Dermis microvascular lymphatic vessel endothelial cell (primary cell): ENCODE measurements at regions not wholly inside any gene's neighbourhood (a gene's known extent, or its start where the extent isn't known, plus 50 kb on each side); places are given as distances from the start of the nearest gene placed in this dataset.
"Not testable (repeated sequence)": the region's sequence is repeated elsewhere in the genome, so short reads cannot be mapped to it uniquely, and the experiment has no call there.

Source experiments
- DNase-seq, 2 donors: peaks; one replicate each; pipeline versions ENCODE4 v3.0.0 to v3.0.0-alpha.2; 2010; ENCODE audit warnings: low read depth in 2 of 2

- no peak for DNase-seq
These were observed 292.3 kb downstream of the CYRIA start for GRCh38 chr2:16373341-16373740.

GRCh38 chr2:16371751-16372150 is 293.9 kb downstream of the CYRIA start:
- no peak for DNase-seq

- no peak for DNase-seq
These were observed 296.7 kb downstream of the CYRIA start for GRCh38 chr2:16368951-16369350.

- DNase-seq = no peak
These were observed 297.3 kb downstream of the CYRIA start for GRCh38 chr2:16368328-16368727.

GRCh38 chr2:16365366-16365765 is 300.3 kb downstream of the CYRIA start:
- DNase-seq = no peak

- DNase-seq = no peak
These were observed 302.1 kb downstream of the CYRIA start for GRCh38 chr2:16363581-16363980.

- DNase-seq = no peak
These were observed 303.0 kb downstream of the CYRIA start for GRCh38 chr2:16362611-16363010.

- DNase-seq = no peak
These were observed 304.2 kb downstream of the CYRIA start for GRCh38 chr2:16361261-16361995.

GRCh38 chr2:16359961-16360360 is 305.7 kb downstream of the CYRIA start:
- no peak for DNase-seq

GRCh38 chr2:16357188-16357587 is 308.4 kb downstream of the CYRIA start:
- no peak for DNase-seq

GRCh38 chr2:16351541-16351940 is 314.1 kb downstream of the CYRIA start:
- no peak for DNase-seq

GRCh38 chr2:16351137-16351536 is 314.5 kb downstream of the CYRIA start:
- DNase-seq = no peak

GRCh38 chr2:16350211-16350610 is 315.4 kb downstream of the CYRIA start:
- DNase-seq = no peak

GRCh38 chr2:16349811-16350210 is 315.8 kb downstream of the CYRIA start:
- no peak for DNase-seq

- no peak for DNase-seq
These were observed 316.7 kb downstream of the CYRIA start for GRCh38 chr2:16348821-16349515.

- DNase-seq = no peak
These were observed 319.0 kb downstream of the CYRIA start for GRCh38 chr2:16346671-16347070.

- DNase-seq = not testable (repeated sequence)
These were observed 320.4 kb downstream of the CYRIA start for GRCh38 chr2:16345231-16345630.

GRCh38 chr2:16339206-16339605 is 326.4 kb downstream of the CYRIA start:
- DNase-seq = no peak

- no peak for DNase-seq
These were observed 327.6 kb downstream of the CYRIA start for GRCh38 chr2:16338026-16338425.

GRCh38 chr2:16336916-16337315 is 328.7 kb downstream of the CYRIA start:
- DNase-seq = no peak

GRCh38 chr2:16336491-16336890 is 329.1 kb downstream of the CYRIA start:
- no peak for DNase-seq

GRCh38 chr2:16335947-16336346 is 329.7 kb downstream of the CYRIA start:
- no peak for DNase-seq

- no peak for DNase-seq
These were observed 330.1 kb downstream of the CYRIA start for GRCh38 chr2:16335604-16335930.
